GM18858 (cell line): ENCODE measurements at regions not wholly inside any gene's neighbourhood (a gene's known extent, or its start where the extent isn't known, plus 50 kb on each side); places are given as distances from the start of the nearest gene placed in this dataset.

Experiments used
- ATAC-seq: cut with Tn5 transposase; IDR thresholded peaks from one replicate; pipeline ENCODE4 v1.9.1; 2021; ENCODE audit not compliant: unreplicated experiment

- no peak for ATAC-seq
Measured at GRCh38 chr9:106581973-106582372, 281.0 kb upstream of the ZNF462 start.

DNA sequence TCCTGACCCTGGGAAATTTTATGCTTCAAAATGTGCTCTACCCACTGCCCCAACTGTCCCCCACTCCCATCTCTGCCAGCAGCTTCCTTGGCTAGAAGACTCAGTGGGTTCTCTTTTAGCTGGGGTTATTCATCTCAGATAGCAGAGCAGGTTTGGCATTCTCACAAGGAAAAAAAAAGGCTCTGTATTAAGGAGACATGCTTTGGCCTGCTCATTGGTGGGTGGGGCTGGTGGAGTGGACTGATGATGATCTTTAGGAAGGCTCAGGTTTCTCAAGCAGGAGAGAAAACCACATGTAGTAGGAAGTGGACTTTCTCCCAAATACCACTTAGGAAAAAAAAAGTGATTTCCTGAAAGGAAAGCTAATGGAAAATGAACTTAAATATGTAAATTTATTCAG is 279.2 kb upstream of the ZNF462 start:
- ATAC-seq = no peak

DNA sequence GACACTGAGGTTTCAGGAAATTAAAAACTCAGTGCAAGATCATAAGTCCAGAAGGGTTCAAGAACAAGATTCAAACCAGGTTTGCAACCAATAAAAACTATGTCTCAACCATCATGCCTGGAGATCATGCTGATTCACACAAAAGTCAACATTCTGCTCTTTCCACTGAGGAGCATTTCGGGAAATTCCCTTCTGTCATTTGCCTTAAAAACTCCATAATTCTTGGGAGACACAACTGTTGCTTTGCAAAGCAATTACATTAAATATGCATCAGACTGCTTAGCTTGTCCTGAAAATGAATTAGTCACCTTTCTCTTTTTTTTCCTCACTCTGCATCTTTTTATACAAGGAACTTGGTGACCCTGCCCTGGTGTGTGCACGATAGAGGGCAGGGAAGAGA is 275.9 kb upstream of the ZNF462 start:
- ATAC-seq = no peak

DNA sequence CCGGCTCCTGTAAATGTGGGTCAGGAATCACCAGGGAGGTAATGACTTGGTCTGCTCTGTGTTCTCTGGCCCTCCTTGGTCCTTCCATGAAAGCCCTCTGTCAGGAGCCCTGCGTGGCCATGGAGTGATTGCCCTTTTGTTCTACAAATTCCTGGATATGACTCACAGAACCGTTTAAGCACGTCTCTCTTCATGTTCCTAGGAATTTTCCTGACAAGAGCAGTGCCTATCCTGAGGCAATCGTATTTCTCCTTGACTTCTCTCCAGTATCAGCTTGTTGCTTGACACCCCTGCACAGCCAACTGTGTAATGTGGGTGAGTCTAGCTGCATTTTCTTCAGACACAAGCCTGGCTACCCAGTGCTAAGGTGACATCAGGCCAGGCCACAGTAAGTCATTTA is 274.3 kb upstream of the ZNF462 start:
- ATAC-seq = no peak

- ATAC-seq = no peak
Measured at GRCh38 chr9:106590759-106591505, 272.0 kb upstream of the ZNF462 start.

DNA sequence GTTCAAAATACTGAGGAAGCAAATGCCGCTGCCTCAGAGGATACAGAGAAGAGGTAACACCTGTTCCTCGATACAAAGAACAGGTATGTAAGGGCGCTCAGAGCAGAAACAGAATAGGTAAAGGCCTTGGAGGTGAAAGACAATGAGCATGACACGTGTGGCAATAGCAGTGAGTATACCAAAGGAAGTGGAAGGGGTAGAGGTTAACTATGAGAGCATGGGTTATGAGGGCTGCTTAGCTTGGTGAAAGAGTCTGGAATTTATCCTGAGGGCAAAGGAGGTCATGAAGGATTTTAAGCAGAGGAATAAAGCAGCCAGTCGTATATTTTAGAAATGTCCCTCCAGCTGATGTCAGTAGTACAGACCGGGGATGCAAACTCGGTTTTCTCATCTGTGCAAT is 269.8 kb upstream of the ZNF462 start:
- ATAC-seq = no peak

DNA sequence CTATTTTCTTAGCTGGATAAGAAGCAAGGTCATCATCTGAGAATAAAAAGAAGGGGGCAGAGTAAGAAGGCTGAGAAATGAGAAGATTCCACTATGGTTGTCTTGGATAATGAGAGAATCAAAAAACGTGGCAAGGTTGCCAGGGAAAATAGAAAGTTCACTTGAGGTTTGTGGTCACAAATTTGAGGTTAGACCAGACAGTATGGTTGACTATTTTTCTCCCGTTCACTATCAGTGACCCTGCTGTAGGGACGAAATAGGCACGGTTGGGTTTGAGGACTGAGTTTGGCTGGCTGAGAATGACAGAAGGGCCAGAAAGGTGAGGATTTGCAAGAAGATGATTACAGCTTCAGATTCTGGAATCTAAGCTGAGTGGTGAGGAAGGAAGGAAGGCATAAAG is 266.0 kb upstream of the ZNF462 start:
- ATAC-seq = no peak

DNA sequence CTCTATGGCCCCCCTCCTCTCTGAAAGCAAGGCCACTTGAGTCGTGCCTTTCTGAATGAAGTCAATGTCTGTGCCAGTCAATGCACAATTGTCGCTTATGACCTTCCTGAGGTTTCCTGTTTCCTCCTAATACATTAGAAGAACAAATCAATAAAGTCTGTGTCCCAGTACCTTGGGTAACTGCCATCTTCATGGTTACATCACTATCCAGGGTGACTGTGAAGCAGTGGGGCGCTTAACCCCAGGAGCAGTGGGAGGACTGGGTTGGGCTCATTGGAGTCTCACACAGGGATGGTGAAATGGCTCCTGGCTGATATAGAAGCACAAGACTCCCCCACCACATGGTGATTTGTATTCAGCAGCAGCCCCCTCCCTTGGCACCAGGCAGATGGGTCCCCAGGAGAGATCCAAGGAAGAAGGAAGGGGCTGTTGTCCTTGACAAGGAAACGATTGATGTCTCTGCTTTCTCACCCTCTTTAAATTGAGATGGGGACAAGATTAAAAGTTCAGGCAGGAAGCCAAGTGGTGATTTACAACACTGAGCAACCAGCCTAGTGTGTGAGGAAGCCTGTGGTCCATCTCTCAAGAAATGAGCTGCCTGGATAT is 261.9 kb upstream of the ZNF462 start:
- ATAC-seq = no peak

- ATAC-seq = no peak
Measured at GRCh38 chr9:106602344-106602743, 260.6 kb upstream of the ZNF462 start.

GRCh38 chr9:106613250-106613737 is 249.7 kb upstream of the ZNF462 start:
- ATAC-seq = no peak

GRCh38 chr9:106615118-106615889 is 247.7 kb upstream of the ZNF462 start:
- ATAC-seq = no peak

GRCh38 chr9:106616026-106616425 is 246.9 kb upstream of the ZNF462 start:
- no peak for ATAC-seq

DNA sequence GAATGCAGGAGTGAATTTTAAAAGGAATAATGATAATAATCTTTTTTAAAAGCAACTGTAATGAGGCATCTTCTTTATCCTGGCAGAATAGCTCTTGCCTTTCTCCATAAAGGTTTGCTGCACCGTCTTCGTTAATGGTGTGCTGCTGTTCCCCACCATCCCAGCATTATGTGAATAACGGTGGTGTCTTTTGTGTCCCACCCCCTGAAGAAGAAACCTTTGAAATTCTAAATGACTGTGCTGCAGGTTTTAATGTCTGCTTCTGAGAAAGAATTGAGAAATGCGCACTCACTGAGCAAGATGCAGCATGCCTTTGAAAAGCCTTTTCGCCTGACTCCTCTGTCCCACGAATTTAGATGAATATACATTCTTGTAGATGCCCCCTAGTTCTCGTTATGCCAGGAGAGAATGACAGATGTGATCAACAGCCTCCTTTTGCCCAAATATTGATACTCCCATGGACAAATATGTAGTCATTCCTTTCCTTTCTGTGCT is 246.1 kb upstream of the ZNF462 start:
- ATAC-seq = no peak

GRCh38 chr9:106619211-106619610 is 243.8 kb upstream of the ZNF462 start:
- ATAC-seq = no peak

- ATAC-seq = no peak
Measured at GRCh38 chr9:106620081-106620480, 242.9 kb upstream of the ZNF462 start.

- ATAC-seq = no peak
Measured at GRCh38 chr9:106620866-106621265, 242.1 kb upstream of the ZNF462 start.

DNA sequence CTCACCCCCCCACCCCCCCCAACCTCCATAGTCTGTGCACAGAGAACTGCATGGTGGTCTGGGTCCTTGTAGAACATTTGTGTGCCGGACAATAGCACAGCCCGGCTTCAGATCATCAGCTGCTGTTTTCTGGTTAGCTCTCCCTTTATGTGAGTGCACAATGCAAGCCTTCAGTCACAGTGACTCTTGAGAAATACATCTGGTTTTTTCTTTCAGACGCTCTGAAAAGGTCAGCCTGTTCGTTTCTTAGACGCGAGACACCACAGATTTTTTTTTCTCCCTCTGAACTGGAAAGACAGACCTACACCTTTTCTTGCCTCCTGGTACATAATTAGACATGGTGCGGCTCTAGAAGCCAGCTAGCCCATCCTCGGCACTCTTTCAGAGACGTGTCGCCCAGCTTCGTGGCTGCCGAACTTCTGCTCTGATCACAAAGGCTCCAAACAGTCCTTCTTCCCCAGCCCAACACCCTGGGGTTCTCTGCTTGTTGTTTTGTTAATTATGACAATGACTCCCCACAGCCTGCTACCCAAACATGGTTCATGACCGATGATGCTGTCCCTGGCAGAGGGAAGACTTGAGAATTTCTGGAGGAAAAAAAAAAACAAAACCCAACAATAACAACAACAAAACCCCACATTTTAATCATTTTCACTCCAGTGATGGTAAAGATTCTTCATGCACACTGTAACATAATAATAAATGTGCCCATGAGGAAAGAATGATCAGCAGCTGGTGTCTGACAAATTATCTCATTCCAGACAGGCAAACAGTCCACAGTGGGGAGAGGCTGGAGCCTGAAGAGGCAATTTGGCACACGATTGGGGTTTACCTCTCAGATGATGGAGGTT is 241.4 kb upstream of the ZNF462 start:
- ATAC-seq = no peak

- no peak for ATAC-seq
Measured at GRCh38 chr9:106622164-106622487, 240.8 kb upstream of the ZNF462 start.

DNA sequence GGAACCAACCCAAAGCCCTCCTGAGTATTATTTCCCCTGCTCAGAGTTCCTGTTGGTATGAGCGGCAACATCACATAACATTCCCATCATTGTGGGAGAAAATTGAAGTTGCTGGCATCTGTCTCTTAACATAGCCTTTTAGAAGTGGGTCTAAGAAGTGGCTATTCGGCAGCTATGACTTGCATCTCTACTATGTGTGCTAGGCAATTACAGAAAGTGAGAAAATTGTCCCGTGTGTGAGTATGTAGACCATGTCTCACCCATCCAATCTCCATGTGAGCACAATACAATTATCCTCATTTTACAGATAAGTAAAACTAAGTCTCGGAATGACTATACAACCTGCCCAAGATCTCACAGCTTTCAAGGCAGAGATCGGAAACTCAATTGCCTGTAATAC is 239.4 kb upstream of the ZNF462 start:
- no peak for ATAC-seq

GRCh38 chr9:106625259-106625789 is 237.6 kb upstream of the ZNF462 start:
- ATAC-seq = no peak

- ATAC-seq = no peak
Measured at GRCh38 chr9:106626936-106627335, 236.0 kb upstream of the ZNF462 start.
